NCI-H1105 treated with DMSO at 0.1 percent for 48 hours (cell line): ENCODE measurements at regions not wholly inside any gene's neighbourhood (a gene's known extent, or its start where the extent isn't known, plus 50 kb on each side); places are given as distances from the start of the nearest gene placed in this dataset.
"Not testable (repeated sequence)": the region's sequence is repeated elsewhere in the genome, so short reads cannot be mapped to it uniquely, and the experiment has no call there.

ENCODE experiments used
- DNase-seq: peaks from one replicate; lab custom pipeline; 2025; lab: John Stamatoyannopoulos, UW

DNA sequence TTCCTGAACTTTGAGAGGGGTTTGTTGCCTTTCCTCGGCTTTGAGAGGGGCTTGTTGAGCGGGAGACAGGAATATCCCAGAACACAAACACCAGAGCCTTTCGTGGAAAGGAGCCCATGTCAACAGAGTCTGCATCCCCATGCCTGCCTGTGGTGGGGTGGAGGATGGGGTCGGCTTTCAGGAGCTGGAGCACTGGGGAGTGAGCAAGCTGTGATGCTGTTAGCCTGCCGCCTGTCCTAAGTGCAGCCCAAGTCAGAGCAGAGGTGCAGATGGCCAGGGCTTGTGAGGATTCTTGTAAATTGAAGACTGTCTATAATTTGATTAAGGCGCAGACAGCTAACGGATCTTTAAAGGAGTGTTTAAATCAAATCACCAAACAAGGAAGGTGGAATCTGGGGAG is 103.3 kb upstream of the ANK2 start:
- no peak for DNase-seq

GRCh38 chr4:112947616-112948015 is 101.8 kb upstream of the ANK2 start:
- no peak for DNase-seq

DNA sequence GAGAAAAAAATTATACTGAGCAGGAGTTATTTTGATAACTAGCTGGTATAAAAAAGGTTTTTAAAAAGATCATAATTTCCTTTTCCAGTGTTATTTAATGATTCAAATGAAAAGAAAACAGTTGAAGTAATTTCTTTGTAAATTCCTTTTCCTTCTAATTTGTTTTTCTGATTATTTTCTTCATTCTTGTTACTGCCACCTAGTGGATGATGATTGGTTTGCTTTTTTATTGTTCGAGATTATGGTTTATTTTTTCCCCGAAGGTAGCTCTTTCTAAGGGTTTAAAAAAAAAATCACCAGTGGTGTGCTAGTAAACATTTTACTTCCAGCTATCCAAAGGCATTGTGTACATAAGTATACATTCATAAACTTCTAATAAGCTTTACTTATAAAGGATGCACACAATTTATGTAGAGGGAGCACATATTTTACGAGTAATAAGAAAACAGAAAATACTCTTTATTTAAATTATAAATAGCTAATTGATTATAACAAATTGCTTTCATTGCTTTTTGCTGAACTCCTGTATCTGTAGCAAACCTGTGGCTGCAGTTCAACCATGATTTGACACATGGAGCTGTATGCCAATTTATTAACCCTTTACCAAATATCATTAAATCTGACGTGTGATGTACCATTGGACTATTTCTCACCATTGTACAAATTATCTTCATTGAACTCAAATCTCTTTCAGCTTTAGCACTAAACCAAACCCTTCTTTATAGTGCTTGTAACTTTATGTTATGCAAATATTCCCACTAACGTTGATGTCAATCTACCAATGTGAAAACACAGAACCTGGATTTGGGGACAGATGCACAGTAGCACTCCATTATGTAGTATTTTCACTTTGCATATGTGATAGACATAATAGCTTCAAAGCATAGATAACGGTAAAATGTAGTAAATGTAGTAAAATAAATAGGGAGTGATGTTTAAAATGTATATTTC is 97.8 kb upstream of the ANK2 start:
- peak; percentile 5 for DNase-seq

GRCh38 chr4:112952313-112952700 is 97.1 kb upstream of the ANK2 start:
- no peak for DNase-seq

DNA sequence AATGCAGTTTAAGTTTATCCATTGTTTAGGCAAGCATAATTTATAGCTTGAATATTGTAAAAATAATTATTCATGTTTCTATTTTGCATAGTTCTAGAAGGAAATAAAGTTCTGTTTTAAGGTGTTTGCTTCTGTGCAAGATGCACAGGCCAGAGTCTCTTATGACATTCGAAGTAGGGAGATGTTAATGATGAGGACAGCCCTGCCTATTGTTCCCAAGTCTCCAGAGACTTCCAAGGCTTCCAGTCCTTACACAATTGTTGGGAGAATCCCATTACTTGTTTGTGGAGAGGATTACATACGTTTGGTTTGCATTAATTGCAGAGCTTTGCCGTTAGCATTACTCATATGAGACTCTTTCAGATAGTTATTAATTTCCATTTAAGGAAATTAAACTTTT is 96.2 kb upstream of the ANK2 start:
- no peak for DNase-seq

DNA sequence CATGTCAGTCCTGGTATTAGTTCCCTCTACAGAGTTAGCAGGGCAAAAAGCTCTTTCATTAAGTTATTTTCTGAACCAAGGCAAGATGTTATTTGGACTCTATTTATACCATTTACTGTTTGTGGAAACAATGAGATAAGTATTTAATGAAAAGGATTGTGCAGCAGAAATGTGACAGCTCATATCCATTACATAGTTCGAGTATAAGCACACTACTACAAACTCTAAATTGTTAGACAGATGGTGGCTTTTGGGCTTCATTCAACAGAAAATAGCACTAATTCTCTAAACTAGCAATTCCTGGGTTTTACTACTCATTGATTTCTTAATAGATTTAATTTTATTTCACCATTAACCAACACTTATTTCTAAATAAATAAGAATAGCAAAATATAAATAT is 95.2 kb upstream of the ANK2 start:
- DNase-seq: no peak

- DNase-seq: no peak
These were observed 93.0 kb upstream of the ANK2 start for GRCh38 chr4:112956484-112956896.

GRCh38 chr4:112957764-112958163 is 91.7 kb upstream of the ANK2 start:
- DNase-seq: not testable (repeated sequence)

GRCh38 chr4:112966701-112967488 is 82.6 kb upstream of the ANK2 start:
- DNase-seq: no peak

DNA sequence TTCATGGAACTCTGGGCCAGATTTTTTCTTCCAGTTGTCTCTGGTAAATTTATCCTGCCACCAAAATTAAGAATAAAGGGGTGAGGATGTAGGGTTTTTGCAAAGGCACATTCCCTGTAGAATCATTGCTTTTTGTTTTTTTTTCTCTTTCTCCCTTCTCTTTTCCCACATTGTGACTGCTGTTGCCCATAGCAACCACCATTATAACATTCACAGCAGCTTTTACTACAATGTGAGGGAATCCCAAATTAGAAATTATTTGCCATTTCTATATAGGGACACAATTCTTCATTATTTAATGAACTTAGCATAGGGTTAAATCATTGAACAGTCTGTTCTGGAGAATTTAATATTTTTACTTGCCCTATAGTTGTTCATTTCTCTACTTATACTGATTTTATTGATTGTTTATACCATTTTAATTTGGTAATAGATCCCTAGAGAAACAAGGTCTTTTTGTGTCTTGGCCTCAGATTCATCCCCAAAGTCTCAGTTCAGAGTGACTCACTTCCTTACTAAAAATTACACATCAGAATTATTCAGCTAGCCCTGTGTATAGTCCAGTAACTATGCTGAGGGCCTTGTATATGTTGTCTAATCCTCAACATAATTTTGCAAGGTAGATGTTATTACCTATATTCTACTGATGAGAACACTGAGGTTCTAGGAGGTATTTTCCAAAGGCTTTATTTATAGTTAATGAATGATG is 80.8 kb upstream of the ANK2 start:
- no peak for DNase-seq

DNA sequence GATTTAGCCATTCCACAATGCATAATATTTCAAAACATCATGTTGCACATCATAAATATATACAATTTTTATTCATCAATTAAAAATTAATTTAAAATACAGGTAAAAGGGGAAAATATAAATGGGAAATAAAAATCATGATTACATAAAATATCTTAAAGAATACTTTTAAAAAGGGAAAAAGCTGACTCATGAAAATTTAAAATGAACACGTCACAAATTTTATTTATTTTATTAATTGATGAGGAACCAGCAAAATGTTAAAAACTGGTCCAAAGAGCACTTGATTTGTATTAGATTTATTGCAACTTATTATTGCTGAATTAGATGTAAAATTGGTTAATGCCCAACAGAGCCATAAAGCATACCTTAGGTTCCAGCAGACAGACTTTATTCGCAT is 78.5 kb upstream of the ANK2 start:
- no peak for DNase-seq

GRCh38 chr4:112973750-112974251 is 75.7 kb upstream of the ANK2 start:
- peak; percentile 51 for DNase-seq

GRCh38 chr4:112975567-112976355 is 73.7 kb upstream of the ANK2 start:
- no peak for DNase-seq

GRCh38 chr4:112978691-112979472 is 70.6 kb upstream of the ANK2 start:
- DNase-seq: no peak

GRCh38 chr4:112979881-112980421 is 69.5 kb upstream of the ANK2 start:
- DNase-seq: no peak

- no peak for DNase-seq
These were observed 66.8 kb upstream of the ANK2 start for GRCh38 chr4:112982680-112983079.

- DNase-seq: no peak
These were observed 54.6 kb upstream of the ANK2 start for GRCh38 chr4:112994732-112995464.
